Neural cell (in vitro differentiated cells): ENCODE measurements at regions not wholly inside any gene's neighbourhood (a gene's known extent, or its start where the extent isn't known, plus 50 kb on each side); places are given as distances from the start of the nearest gene placed in this dataset.

Source experiments
- CTCF ChIP-seq: fragments of 450-650 bp; IDR thresholded peaks from 2 replicates; pipeline ENCODE4 v1.5.1; 2014; ENCODE audit warnings: antibody characterized with exemption, mild to moderate bottlenecking, moderate library complexity; ENCODE audit not compliant: poor library complexity, severe bottlenecking
- EP300 ChIP-seq: fragments of 450-650 bp; conservative IDR thresholded peaks from 2 replicates; pipeline ENCODE4 v1.6.1; 2014; ENCODE audit warnings: antibody characterized with exemption, mild to moderate bottlenecking, moderate library complexity; ENCODE audit not compliant: poor library complexity, severe bottlenecking
- EZH2 ChIP-seq: fragments of 200-600, 300-800 bp; shearing (Covaris generic), sonication (generic); IDR thresholded peaks from 2 replicates; pipeline ENCODE4 v1.6.1; 2014; ENCODE audit warnings: antibody characterized with exemption, low read length, borderline replicate concordance, mild to moderate bottlenecking; ENCODE audit not compliant: insufficient read depth, poor library complexity, severe bottlenecking
- MXI1 ChIP-seq: fragments of 450-650 bp; conservative IDR thresholded peaks from 2 replicates; pipeline ENCODE4 v1.6.1; 2014; ENCODE audit warnings: antibody characterized with exemption, mild to moderate bottlenecking; ENCODE audit not compliant: poor library complexity, severe bottlenecking
- POLR2AphosphoS5 ChIP-seq: IDR thresholded peaks from 2 replicates; pipeline ENCODE4 v1.6.1; 2012
- RAD21 ChIP-seq: fragments of 450-650 bp; conservative IDR thresholded peaks from 2 replicates; pipeline ENCODE4 v1.6.1; 2014; ENCODE audit warnings: antibody characterized with exemption, mild to moderate bottlenecking, moderate library complexity
- REST ChIP-seq: IDR thresholded peaks from 2 replicates; pipeline ENCODE4 v1.6.1; 2012; ENCODE audit warnings: borderline replicate concordance
- SMC3 ChIP-seq: fragments of 450-650 bp; conservative IDR thresholded peaks from 2 replicates; pipeline ENCODE4 v1.6.1; 2014; ENCODE audit warnings: antibody characterized with exemption, mild to moderate bottlenecking, moderate library complexity; ENCODE audit not compliant: poor library complexity
- TAF1 ChIP-seq: IDR thresholded peaks from 2 replicates; pipeline ENCODE4 v1.6.1; 2012; ENCODE audit warnings: low read depth

- no peak for TF ChIP-seq POLR2AphosphoS5
- no peak for TF ChIP-seq CTCF
- no peak for TF ChIP-seq EZH2
- TF ChIP-seq EP300 = no peak
- no peak for TF ChIP-seq TAF1
- no peak for TF ChIP-seq SMC3
- TF ChIP-seq RAD21 = no peak
- no peak for TF ChIP-seq MXI1
- TF ChIP-seq REST = no peak
Measured at GRCh38 chr4:11010624-11011023, 326.1 kb upstream of the CLNK start.
